Loucy (cell line): ENCODE measurements at regions not wholly inside any gene's neighbourhood (a gene's known extent, or its start where the extent isn't known, plus 50 kb on each side); places are given as distances from the start of the nearest gene placed in this dataset.

ENCODE experiments used
- CTCF ChIP-seq: fragments of 200-600 bp; sonication (generic); conservative IDR thresholded peaks from 2 replicates; pipeline ENCODE4 v1.5.1; 2014; ENCODE audit warnings: mild to moderate bottlenecking, antibody characterized with exemption, low read length
- EZH2phosphoT487 ChIP-seq: fragments of 200-600 bp; IDR thresholded peaks from 2 replicates; pipeline ENCODE4 v1.6.1; 2018; ENCODE audit warnings: antibody characterized with exemption, mild to moderate bottlenecking, moderate library complexity, borderline replicate concordance

GRCh38 chr13:109957875-109958274 is 171.5 kb upstream of the IRS2 start:
- no peak for TF ChIP-seq CTCF
- no peak for TF ChIP-seq EZH2phosphoT487
